ENCODE measurements at regions not wholly inside any gene's neighbourhood (a gene's known extent, or its start where the extent isn't known, plus 50 kb on each side); places are given as distances from the start of the nearest gene placed in this dataset.

- TF ChIP-seq CTCF (IDR thresholded peaks at IDR 0.05) (no peak), POLR2A (IDR thresholded peaks at IDR 0.05) (no peak), EP300 (IDR thresholded peaks at IDR 0.05) (no peak)
Measured at GRCh38 chrX:137929951-137930350, 364.0 kb downstream of the ZIC3 start.
